ENCODE measurements at regions not wholly inside any gene's neighbourhood (a gene's known extent, or its start where the extent isn't known, plus 50 kb on each side); places are given as distances from the start of the nearest gene placed in this dataset.

DNA sequence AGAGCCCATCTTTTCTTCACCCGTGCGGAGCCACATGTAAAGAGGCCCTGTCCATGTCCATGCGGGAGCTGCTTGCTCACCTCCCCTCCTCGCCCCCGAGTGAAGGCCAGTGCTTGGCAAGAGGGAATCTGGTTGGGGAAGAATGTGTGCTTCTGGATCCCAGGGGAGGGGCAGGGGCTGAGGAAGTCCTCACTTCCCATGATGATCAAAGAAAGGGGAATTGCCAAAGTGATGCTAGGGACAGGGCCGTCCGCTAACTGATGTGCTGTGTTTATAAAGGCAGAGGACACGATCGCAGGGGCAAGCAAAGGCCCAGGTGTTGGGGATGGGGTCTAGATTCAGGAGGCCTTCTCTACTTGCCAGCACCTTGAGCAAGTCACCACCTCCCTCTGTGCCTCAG, 137.4 kb upstream of the PRMT8 start:
- Histone ChIP-seq H3K9me1 (replicated peaks; ENCODE audit: control insufficient read depth, extremely low read depth, insufficient read depth, low read length) (no peaks in the 10 kb centered on the region), H3K36me3 (ENCODE audit: control insufficient read depth in 2 of 2, extremely low read depth in 1 of 2, insufficient read depth in 2 of 2, low read length in 2 of 2) (no peaks in the 10 kb centered on the region), H3K4me2 (ENCODE audit: insufficient read depth, low read length) (no peak overlapping the region), H3K79me2 (ENCODE audit: control insufficient read depth, insufficient read depth, low read length) (no peaks in the 10 kb centered on the region), H3K4me1 (ENCODE audit: control insufficient read depth, extremely low read depth, insufficient read depth, low read length) (no peaks in the 10 kb centered on the region), H2AFZ (ENCODE audit: low read depth, low read length) (no peak overlapping the region), H4K20me1 (replicated peaks; ENCODE audit: control insufficient read depth, extremely low read depth, insufficient read depth, low read length) (no peaks in the 10 kb centered on the region), H3K27me3 (ENCODE audit: control insufficient read depth in 2 of 2, insufficient read depth in 2 of 2, low read length in 2 of 2) (peaks cover 0 to 1% of the 10 kb centered on the region in 2 experiments), H3K4me3 (replicated peaks in 1 of 3; ENCODE audit: insufficient read depth in 1 of 3, low read depth in 1 of 3, low read length in 3 of 3) (no peak overlapping the region), H3K9ac (replicated peaks; ENCODE audit: extremely low read depth, insufficient read depth, low read length) (no peak overlapping the region), H3K9me3 (replicated peaks; ENCODE audit: control insufficient read depth, insufficient read depth, low read length) (no peaks in the 10 kb centered on the region), H3K27ac (ENCODE audit: insufficient read depth, low read depth, low read length) (no peak overlapping the region)
- FAIRE-seq (no peak), DNase-seq (ENCODE audit: low read depth, low spot score) (no peak)
- intact Hi-C loops (cut with micrococcal nuclease) = no loop called here
- BruUV-seq (replicated peaks) = no TSS peak
- dilution Hi-C loops (cut with MboI; ENCODE audit: extremely low pct_ligation_motif_present, low sequenced_read_pairs) = no loop called here
- ChIA-PET CTCF (interaction anchor here (1.5 kb wide), 1 partner anchor 53 kb away, joined by 4 read pairs; no protein-coding TSS in a partner anchor), POLR2A (no interaction called here)
- TF ChIP-seq MYC (IDR thresholded peaks at IDR 0.05; ENCODE audit: low read depth, low read length) (no peak), POLR2A (IDR thresholded peaks at IDR 0.05; ENCODE audit: low read depth, low read length) (no peak), EZH2 (IDR thresholded peaks at IDR 0.05; ENCODE audit: borderline replicate concordance, low read depth, low read length, severe bottlenecking) (no peak), GATA2 (IDR thresholded peaks at IDR 0.05; ENCODE audit: insufficient read depth, insufficient read length, low read depth, low read length) (no peak), JUN (IDR thresholded peaks at IDR 0.05; ENCODE audit: borderline replicate concordance, insufficient read depth, insufficient read length, low read depth) (no peak), FOS (IDR thresholded peaks at IDR 0.05; ENCODE audit: borderline replicate concordance, insufficient read depth, low read length) (no peak), MAX (IDR thresholded peaks at IDR 0.05; ENCODE audit: insufficient read depth, insufficient read length) (no peak)
- TF ChIP-seq, protein P1, sequence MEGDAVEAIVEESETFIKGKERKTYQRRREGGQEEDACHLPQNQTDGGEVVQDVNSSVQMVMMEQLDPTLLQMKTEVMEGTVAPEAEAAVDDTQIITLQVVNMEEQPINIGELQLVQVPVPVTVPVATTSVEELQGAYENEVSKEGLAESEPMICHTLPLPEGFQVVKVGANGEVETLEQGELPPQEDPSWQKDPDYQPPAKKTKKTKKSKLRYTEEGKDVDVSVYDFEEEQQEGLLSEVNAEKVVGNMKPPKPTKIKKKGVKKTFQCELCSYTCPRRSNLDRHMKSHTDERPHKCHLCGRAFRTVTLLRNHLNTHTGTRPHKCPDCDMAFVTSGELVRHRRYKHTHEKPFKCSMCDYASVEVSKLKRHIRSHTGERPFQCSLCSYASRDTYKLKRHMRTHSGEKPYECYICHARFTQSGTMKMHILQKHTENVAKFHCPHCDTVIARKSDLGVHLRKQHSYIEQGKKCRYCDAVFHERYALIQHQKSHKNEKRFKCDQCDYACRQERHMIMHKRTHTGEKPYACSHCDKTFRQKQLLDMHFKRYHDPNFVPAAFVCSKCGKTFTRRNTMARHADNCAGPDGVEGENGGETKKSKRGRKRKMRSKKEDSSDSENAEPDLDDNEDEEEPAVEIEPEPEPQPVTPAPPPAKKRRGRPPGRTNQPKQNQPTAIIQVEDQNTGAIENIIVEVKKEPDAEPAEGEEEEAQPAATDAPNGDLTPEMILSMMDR (IDR thresholded peaks at IDR 0.05; ENCODE audit: extremely low read depth in 1 of 2, insufficient read depth in 1 of 2, low read depth in 1 of 2, low read length in 2 of 2) = no peak
